ENCODE measurements at regions not wholly inside any gene's neighbourhood (a gene's known extent, or its start where the extent isn't known, plus 50 kb on each side); places are given as distances from the start of the nearest gene placed in this dataset.

GRCh38 chr9:13493697-13494096, 214.2 kb upstream of the MPDZ start:
- TF ChIP-seq POLR2A (IDR thresholded peaks at IDR 0.05) (no peak), CTCF (IDR thresholded peaks at IDR 0.05) (no peak), EP300 (IDR thresholded peaks at IDR 0.05) (no peak)
